ENCODE measurements at regions not wholly inside any gene's neighbourhood (a gene's known extent, or its start where the extent isn't known, plus 50 kb on each side); places are given as distances from the start of the nearest gene placed in this dataset.

- no TSS peak for BruUV-seq (replicated peaks)
- Histone ChIP-seq H3K27me3 (ENCODE audit: control insufficient read depth in 2 of 2, insufficient read depth in 2 of 2, low read length in 2 of 2) (no peaks in the 10 kb centered on the region), H3K9ac (replicated peaks; ENCODE audit: extremely low read depth, insufficient read depth, low read length) (no peak overlapping the region), H3K36me3 (ENCODE audit: control insufficient read depth in 2 of 2, extremely low read depth in 1 of 2, insufficient read depth in 2 of 2, low read length in 2 of 2) (no peaks in the 10 kb centered on the region), H3K79me2 (ENCODE audit: control insufficient read depth, insufficient read depth, low read length) (no peaks in the 10 kb centered on the region), H3K4me2 (ENCODE audit: insufficient read depth, low read length) (no peak overlapping the region), H3K9me1 (replicated peaks; ENCODE audit: control insufficient read depth, extremely low read depth, insufficient read depth, low read length) (no peaks in the 10 kb centered on the region), H3K4me3 (replicated peaks in 1 of 3; ENCODE audit: insufficient read depth in 1 of 3, low read depth in 1 of 3, low read length in 3 of 3) (no peak overlapping the region), H3K27ac (ENCODE audit: insufficient read depth, low read depth, low read length) (no peak overlapping the region), H3K4me1 (ENCODE audit: control insufficient read depth, extremely low read depth, insufficient read depth, low read length) (no peaks in the 10 kb centered on the region), H3K9me3 (replicated peaks; ENCODE audit: control insufficient read depth, insufficient read depth, low read length) (no peaks in the 10 kb centered on the region), H2AFZ (ENCODE audit: low read depth, low read length) (no peak overlapping the region), H4K20me1 (replicated peaks; ENCODE audit: control insufficient read depth, extremely low read depth, insufficient read depth, low read length) (no peaks in the 10 kb centered on the region)
- DNase-seq (ENCODE audit: low read depth, low spot score) (no peak), FAIRE-seq (no peak)
- intact Hi-C loops (cut with micrococcal nuclease) (no loop called here), dilution Hi-C loops (cut with MboI; ENCODE audit: extremely low pct_ligation_motif_present, low sequenced_read_pairs) (no loop called here)
- CTCF ChIA-PET, result no interaction called here
- TF ChIP-seq FOS (IDR thresholded peaks at IDR 0.05; ENCODE audit: borderline replicate concordance, insufficient read depth, low read length) (no peak), JUN (IDR thresholded peaks at IDR 0.05; ENCODE audit: borderline replicate concordance, insufficient read depth, insufficient read length, low read depth) (no peak), GATA2 (IDR thresholded peaks at IDR 0.05; ENCODE audit: insufficient read depth, insufficient read length, low read depth, low read length) (no peak), CTCF (IDR thresholded peaks at IDR 0.05; ENCODE audit: extremely low read depth in 1 of 2, insufficient read depth in 1 of 2, low read depth in 1 of 2, low read length in 2 of 2) (no peak), MYC (IDR thresholded peaks at IDR 0.05; ENCODE audit: low read depth, low read length) (no peak), POLR2AphosphoS5 (IDR thresholded peaks at IDR 0.05; ENCODE audit: insufficient read depth, low read depth, low read length) (no peak), POLR2A (IDR thresholded peaks at IDR 0.05; ENCODE audit: low read depth, low read length) (no peak), MAX (IDR thresholded peaks at IDR 0.05; ENCODE audit: insufficient read depth, insufficient read length) (no peak)
- POLR2A ChIA-PET, result no interaction called here
Measured at GRCh38 chr4:36930562-36931111, 313.9 kb upstream of the NWD2 start.
